Left cardiac atrium (tissue), 4 donors: ENCODE measurements at regions not wholly inside any gene's neighbourhood (a gene's known extent, or its start where the extent isn't known, plus 50 kb on each side); places are given as distances from the start of the nearest gene placed in this dataset.
"Not testable (repeated sequence)": the region's sequence is repeated elsewhere in the genome, so short reads cannot be mapped to it uniquely, and the experiment has no call there.

ENCODE experiments used
- ATAC-seq, 2 donors: fragments of 200-7000 bp; cut with Tn5 transposase; one replicate each; pipeline ENCODE4 v1.9.1; 2020; ENCODE audit warnings: mild to moderate bottlenecking in 2 of 2, moderate library complexity in 2 of 2
- DNase-seq: peaks from one replicate; pipeline ENCODE4 v3.0.0-alpha.2; 2020
- intact Hi-C, 2 donors: fragments of 100-400 bp; cut with DNase I; formaldehyde crosslinking; loops; one replicate each; pipeline versions ENCODE4 v1.14.1 to v1.15.1; 2022 to 2023
- donor health status: DM: no; HTN: yes; CAD: no.
- donor health status: DM: no; HTN: yes; CAD: no; lungs with severe emphysema.
- donor health status: DM: yes; HTN: yes; CAD: no.
- donor health status: Dilated cardiomyopathy.

DNA sequence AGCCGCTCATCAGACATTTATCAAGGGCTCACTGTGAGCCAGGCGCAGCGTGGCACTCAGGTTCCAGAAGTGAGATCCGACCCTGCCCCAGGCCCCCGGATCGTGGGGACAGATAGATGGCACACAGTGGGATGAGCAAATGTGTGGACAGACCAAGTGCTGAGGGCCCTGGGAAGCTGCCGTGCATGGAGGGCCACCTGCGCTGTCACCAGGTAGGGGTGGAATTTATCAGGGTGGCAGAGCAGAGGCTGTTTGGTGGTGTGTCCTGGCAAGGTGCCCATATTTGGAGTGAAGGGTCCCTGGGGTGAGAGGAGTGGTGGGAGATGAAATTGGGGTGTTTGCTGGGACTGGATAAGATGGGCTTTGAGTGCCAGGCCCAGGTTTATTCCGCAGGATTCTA is 92.8 kb upstream of the HS6ST1 start:
- intact Hi-C loops = no loop called here
- ATAC-seq (no peak), DNase-seq (no peak)

DNA sequence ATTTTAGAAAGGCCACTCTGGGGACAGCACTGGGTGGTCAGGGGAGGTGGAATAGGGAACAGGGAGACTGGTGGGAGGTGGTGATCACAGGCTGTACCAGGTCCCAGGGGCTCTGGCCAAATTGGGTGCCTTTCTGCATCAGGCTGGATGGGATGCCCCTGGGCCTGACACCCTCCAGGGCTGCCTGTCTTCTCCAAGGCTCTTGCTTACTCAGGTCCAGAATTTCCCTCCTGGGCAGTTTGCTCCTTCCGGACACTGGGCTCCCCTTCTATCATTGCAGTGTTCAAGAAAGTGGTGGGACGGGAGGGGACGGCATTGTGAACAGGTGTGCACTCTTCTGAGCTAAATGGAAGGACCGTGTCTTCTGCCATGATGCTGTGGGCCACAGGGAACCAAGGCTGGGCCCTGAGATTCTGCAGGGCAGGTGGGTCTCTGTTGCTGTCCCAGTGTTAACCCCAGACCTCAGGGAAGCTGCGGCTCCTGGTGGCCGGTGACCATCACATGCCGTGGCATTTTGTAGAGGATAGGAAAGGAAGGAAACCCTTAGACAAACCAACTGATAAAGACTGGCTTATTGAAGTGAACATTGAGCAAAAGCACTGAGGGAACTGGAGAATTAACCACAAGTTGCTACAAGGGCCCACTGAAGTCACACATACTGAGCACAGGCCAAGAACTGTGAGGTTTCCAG is 93.7 kb upstream of the HS6ST1 start:
- intact Hi-C loops = no loop called here
- ATAC-seq (no peak), DNase-seq (no peak)

DNA sequence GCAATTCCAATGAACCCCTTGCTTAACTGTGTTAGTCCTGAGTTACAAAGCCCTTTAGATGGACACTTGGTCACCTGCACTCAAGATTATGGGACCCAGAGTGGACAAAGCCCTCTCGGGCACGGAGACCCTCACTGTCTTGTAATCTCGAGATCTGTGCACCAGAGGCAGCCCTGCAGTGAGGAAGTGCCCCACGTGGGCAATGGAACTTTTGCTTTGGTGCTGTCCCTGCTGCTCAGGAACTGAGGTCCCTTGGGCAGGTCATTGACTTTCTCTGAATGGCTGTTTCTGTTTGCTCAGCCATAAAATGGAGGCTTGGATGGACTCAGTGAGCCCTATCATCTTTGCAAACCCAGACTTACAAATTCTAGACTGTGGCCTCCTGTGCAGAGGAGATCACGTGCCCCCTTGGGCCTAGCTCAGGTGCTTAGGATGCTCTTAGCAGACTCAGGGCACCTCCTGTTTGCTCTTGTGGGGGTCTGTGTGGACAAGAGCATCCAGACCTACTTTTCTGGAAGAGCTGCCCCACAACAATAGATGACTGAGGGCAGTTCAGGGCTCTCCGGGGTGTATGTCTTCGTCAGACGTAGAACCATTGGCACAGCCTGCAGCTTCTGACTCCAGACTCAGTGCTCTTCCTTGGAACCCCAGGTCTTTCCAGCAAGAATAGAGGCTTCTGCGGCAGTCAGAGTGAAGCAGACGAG is 94.5 kb upstream of the HS6ST1 start:
- DNase-seq = no peak
- ATAC-seq = no peak
- intact Hi-C loops = no loop called here

DNA sequence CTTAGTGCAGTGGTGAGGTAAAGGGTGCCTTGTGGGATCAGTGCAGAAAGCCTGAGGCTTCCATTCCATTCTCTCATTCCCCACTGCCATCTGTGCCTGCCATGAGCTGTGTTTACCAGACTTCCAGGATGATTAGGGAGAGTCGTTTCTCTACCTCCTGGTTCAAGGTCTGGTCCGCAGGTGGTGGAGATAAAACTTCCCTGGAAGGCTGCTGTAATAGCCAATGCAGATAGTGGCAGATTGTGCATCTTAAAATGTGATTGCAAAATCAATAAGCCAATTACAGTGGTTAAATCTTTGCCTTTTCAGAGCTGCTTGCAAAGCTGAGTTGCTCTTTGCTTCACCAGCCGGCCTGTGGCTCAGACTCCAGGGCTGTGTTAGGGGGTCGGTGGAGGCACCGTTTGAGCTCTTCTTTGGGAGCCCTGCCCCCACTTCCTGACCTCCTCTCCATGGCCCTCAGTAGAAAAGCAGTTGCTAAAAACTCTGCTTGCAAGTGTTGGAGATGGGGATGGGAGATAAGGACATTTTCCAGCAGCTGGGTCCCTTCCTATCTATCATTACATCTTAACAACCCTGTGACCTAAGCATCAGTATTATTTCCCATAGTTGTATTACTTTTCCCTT is 95.2 kb upstream of the HS6ST1 start:
- no peak for DNase-seq
- intact Hi-C loops = no loop called here
- ATAC-seq = no peak

DNA sequence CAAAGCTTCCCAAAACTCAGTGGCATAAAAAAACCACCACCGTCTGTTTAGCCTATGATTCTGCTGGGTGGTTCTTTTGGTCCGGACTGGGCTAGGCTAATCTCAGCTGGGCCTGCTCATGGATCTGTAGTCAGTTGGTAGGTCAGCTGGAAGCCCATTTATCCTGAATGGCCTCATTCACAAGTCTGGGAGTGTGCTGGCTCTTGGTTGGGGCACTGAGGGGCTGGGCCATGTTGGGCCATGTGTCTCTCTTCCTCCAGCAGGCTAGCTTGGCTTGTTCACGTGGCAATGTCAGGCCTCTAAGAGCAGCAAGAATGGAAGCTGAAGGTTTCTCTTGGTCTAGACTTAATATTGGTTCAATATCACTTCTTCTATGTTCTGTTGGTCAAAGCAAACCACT is 95.7 kb upstream of the HS6ST1 start:
- no peak for DNase-seq
- intact Hi-C loops = no loop called here
- ATAC-seq = no peak

DNA sequence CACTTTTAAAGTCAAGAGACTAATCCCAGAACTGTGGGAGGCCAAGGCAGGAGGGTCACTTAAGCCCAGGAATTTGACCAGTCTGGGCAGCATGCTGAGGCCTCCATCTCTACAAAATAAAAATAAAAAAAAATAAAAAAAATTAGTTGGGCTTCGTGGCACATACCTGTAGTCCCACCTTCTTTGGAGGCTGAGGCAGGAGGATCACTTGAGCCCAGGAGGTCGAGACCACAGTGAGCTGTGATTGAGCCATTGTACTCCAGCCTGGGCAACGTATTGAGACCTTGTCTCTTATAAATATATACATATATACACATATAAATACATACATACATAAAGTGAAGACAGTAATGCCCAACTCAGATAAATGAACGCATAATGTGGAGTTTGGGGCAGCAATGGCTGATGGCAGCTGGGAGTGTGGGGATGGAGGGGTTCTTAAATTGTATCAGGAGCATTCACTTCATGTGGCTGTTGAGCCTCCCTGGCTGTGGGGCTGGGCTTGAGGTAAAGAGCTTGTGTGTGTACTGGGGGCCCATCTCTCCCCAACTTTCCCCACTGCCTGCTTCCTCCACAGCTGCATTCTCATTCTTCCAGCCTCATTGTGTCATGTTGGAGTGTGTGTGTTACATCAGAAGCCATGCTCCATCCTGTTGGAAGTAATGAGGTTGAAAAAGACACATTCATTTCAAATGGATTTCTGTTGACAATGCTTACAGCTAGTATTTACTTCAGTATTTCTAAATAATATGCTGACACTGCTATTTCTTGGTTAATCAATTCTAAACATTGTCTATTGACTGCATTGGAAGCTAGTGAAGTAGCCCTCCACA is 96.5 kb upstream of the HS6ST1 start:
- no peak for ATAC-seq
- intact Hi-C loops = no loop called here
- DNase-seq = no peak

DNA sequence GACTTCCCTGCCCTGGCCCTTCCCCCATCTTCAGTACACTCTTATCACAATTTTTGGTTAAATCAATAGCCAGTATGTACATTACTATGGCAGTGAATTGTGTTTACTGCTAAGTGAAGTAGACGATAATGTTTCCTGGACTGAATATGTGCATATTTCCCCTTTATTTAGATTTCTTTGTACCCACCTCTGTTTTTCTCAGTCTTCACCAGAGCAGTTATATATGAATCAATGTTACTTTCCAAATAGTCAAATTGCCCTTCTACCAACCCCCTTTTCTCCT is 97.1 kb upstream of the HS6ST1 start:
- ATAC-seq (no peak), DNase-seq (no peak)
- intact Hi-C loops = no loop called here

DNA sequence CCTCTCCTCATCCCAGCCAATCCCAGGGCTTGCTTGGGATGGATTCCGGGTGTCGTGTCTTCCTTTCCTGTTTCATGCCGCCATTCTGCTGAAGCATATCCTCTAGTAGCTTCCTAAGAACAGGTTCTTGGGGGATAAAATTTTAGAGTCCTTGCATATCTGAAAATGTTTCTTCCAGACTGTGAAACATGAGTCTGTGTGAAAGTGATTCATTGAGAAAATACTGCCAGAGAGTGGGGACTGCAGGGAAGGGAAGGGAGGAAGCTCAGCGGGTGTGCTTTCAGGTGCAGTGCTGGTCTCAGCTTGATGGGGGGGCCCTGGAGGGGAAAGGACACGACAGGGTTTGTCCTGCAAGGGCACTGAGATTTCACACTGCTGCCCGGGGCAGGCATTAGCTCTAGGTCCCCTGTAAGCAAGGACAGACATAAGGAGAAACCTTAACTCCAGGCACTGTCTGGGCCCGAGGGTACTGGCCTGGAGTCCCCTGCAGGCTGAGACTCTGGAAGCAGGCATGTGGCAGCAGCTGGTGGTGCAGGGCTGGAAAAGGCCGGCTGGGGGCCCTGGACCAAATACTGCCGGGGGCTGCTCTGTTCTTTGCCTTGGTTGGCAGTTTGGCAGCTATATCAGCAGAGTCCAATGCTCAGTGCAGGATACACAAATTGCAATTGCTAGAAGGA is 97.6 kb upstream of the HS6ST1 start:
- ATAC-seq (no peak), DNase-seq (no peak)
- intact Hi-C loops = no loop called here

DNA sequence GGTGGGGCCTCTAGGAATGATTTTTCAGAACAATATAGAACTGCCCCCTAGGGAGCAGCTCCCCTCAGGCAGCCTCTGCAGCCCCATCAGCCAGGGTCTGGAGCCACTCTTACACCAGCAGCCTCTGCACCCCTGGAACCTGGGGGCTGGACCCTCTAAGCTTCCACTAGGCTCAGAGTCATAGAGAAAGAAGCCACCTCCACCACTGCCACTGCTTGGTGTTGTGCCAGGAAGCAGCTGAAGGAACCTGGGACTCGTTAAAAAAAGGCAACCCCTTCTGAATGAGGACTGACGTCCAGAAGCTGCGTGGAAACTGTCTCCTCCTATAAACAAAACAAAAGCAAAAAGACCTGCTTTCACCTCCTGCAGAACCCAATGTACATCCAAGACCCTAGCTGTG is 98.1 kb upstream of the HS6ST1 start:
- intact Hi-C loops = no loop called here
- no peak for ATAC-seq
- DNase-seq = no peak

DNA sequence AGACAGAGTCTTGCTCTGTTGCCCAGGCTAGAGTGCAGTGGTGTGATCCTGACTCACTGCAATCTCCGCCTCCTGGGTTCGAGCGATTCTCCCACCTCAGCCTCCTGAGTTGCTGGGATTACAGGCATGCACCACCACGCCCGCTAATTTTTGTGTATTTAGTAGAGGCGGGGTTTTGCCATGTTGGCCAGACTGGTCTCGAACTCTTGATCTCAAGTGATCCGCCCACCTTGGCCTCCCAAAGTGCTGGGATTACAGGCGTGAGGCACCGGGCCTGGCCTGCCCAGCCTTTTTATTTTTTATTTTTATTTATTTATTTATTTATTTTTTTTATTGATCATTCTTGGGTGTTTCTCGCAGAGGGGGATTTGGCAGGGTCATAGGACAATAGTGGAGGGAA is 98.6 kb upstream of the HS6ST1 start:
- intact Hi-C loops, DNase-seq, ATAC-seq: not testable (repeated sequence)

DNA sequence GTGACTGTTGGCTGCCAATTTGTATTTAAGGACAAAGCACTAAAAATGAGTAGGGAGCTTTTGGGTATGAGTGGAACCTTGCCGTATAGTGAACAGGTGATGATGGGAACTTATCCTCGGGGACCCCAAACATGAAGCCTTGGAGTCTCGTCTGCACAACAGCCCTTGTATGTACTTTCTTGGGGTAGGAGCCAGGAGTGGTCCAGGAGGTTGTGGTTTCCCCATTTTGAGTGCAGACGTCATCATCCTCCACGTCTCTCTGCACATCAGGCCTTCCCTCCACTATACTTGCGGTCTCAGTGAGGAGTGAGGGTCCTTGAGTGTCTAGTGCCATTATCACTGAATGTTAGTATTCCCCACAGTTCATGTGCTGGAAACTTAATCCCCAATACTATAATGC is 101.5 kb upstream of the HS6ST1 start:
- intact Hi-C loops = no loop called here
- DNase-seq (no peak), ATAC-seq (no peak)

DNA sequence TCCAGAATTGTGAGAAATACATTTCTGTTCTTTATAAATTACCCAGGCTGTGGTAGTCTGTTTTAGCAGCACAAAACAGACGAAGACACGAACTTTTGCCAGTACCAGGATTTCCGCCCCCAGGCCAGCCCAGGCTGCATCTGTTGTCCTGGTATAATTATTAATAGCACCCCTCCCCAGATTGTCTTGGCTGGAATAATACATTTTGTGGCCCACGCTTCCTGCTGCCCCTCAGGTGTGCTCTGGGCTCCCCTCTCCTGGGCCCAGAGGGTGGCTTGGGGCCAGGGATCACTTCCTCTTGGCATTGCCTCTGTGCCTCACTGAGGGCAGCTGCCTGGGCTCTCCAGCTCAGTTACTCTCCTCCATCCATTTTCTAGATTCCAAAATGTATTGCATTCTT is 102.1 kb upstream of the HS6ST1 start:
- intact Hi-C loops = no loop called here
- ATAC-seq (no peak), DNase-seq (no peak)

DNA sequence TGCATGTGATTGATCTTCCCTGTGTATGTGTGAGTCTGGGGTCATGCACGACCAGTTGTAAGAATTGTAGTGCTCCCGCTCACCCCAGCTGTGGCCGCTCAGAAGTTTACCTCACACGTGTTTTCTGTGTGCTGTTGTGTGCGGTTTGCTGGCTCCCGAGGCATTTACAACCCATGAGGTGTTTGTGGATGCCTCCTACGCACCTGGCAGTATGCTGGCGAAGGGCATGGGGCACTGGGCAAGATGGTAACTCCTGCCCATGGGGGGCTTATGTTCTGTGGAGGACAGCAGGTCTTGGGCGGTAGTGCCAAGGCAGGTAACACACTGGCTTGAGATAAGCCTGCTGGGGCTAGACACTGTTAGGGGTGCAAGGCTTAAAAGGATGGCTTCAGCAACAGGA is 102.6 kb upstream of the HS6ST1 start:
- ATAC-seq = no peak
- intact Hi-C loops = no loop called here
- DNase-seq = no peak

DNA sequence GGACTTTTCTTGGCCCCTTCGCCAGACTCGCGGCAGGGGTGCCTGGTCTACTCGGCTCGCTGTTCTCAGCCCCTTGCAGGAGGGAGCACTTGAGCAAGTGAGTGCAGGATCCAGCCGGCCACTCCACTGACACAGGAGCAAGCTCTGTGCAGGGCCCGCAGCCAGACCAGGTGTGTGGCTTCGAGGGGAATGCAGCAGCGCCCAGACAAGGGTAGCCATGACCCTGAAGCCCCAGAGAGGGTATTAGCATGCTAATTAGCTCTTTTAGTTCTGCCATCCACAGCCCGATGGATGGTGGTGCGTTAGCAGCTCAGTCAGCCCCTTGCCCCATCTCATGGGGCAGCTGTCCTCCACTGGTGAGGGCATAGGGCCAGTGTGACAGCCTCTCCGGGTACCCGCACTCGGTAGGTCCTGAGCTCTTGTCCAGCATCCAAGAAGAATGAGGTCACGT is 103.2 kb upstream of the HS6ST1 start:
- no peak for ATAC-seq
- no peak for DNase-seq

DNA sequence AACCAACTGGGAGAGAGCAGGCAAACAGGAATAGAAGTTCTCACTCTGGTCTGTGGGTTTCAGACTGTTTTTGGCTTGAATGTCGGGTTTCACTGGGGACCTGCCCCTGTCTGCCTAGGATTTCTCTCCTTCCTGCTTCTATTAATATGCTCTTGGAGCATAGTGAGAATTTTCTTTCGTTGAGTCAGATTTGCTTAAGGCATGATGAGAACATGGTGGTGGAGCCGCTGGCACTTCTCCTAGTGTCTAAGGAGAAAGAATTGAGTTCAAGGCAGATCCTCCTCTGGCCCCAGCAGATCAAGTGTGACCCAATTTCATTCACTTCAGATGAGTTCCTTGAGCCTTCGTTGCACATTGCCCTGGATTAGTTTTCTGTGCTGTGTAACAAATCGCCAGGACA is 103.9 kb upstream of the HS6ST1 start:
- no peak for DNase-seq
- intact Hi-C loops = no loop called here

More for the DNA sequence above, 103.2 kb upstream of the HS6ST1 start:
- intact Hi-C loops = no loop called here

DNA sequence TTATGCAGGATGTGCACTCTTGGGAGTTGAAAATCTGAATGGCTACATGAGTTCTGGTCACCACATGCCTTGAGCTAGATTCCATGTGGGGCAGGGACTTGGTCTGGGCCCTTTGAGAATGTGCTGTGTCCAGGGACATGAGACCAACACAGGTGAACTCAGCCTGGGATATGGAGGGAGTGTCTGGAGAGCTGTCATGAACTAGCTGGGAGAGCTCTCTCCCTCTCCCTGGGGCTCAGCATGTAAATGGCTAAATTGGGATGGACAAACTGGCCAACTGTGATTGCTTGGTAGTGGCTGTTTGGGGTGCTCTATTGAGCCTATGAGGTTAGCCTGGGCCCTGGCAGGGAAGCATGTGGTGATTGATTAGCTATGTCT is 105.1 kb upstream of the HS6ST1 start:
- intact Hi-C loops = no loop called here
- DNase-seq (no peak), ATAC-seq (no peak)

More for the DNA sequence above, 103.9 kb upstream of the HS6ST1 start:
- no peak for ATAC-seq

DNA sequence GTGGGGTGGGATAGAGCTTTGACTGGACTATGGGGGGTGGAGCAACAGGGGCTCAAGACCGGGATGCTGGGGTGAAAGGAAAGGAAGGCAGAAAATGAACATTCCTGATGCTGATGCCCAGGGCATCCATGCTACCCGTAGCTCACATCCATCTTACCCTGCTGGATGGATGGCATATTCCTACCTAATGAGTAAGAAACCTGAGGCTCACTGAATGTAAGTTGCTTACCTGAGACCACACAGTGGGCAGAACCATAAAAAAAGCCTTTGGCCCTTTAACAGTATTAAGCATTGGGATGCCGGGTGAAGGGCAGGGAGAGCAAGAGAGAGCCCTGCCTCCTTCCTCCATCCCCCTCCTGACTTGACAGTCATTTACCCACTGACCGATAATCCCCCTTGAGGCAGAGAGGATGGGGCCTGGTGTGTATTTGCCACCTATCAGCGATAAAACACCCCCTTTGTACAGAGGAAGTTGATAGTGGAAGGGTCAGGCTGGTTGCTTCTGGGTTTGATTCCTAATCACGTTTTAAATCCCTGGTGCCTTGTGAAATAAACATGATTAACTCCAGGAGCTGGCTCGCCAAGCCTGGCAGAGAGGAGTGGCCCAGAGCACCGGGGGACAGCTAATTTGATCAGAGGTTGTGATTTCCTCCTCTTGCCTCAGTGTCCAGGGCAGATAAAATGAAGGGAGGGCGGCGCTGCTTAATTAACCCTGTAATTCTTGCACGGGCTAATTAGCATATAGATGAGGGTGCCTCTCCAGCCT is 105.9 kb upstream of the HS6ST1 start:
- intact Hi-C loops = no loop called here
- DNase-seq = no peak
- ATAC-seq = peak in 1 of 2 donors; percentile 39

DNA sequence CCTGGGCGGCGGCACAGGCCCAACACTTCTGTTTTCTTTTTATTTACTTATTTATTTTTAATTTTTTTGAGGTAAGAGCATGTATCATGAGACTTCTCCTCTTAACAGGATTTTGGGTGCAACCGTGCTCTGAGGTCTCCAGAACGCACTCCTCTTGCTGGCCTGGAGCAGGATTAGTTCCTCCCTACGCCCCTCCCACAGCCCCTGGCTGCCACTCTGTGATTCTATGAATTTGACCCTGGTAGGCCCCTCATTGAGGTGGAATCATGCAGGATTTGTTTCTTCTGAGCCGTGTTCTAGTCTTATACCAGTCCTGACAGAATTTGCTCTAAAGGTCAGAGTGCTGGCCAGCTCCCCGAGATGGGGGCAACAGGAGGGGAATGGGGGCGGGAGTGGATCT is 106.5 kb upstream of the HS6ST1 start:
- intact Hi-C loops = no loop called here
- ATAC-seq (no peak), DNase-seq (no peak)
